GM18511 (cell line): ENCODE measurements at regions not wholly inside any gene's neighbourhood (a gene's known extent, or its start where the extent isn't known, plus 50 kb on each side); places are given as distances from the start of the nearest gene placed in this dataset.

ENCODE experiments used
- ATAC-seq: cut with Tn5 transposase; IDR thresholded peaks from one replicate; pipeline ENCODE4 v1.9.1; 2021; ENCODE audit warnings: mild to moderate bottlenecking, moderate library complexity; ENCODE audit not compliant: unreplicated experiment

DNA sequence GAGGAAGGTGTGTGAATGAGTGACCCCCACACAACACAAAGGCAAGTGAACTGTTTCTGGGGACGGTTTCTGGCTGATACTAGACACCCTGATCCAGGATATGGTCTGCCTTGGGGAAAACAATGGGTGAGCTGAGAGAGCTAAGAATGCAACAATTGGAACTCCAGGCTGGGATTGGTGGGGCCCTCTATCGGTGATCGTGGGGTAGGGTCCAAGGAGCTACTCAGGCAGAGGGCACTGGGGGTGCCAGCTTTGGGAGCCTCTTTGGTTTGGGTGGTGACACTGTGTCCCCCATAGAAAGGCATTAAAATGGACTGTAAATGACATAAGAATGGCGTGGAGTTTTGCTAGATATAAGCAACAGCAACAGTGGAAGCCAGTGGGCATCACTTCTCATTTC lies 439.1 kb downstream of the DMAC1 start:
- ATAC-seq, result no peak

DNA sequence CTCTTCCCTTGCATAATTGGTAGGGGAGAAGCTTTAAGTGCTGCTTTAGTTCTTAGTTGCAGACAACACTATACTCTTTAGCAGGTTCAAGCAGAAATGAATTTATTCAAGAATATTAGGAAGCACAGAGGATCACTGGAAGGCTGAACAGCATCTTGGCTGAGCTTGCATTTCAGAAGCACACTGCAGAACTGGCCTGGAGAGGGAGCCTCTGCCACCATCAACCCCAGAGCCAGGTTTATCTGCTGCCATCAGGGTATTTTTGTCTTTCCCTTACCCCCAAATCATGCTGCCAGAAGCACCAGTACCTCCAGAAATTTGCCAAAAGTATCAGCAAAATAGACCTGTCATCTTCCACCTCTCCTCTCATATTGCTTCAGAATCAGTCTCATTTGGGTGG lies 440.7 kb downstream of the DMAC1 start:
- ATAC-seq, result no peak

DNA sequence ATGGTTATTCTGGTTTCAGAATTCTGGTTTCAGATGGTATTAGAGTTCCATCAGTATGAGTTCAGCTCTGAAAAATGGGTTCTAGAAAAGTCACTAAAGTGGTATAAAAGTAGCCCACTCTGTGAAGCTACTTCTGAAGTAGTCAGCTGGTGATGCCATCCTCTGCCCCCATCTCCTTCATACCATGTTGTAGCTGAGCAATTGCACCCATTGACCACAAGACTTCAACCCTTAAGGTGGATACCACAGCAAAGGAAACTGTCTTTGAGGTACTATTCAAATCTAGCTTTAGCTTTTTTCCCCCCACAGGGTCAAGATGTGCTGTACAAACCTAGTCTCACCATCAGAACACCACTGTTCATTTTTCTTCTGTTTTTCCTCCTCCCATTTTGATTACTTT lies 444.9 kb downstream of the DMAC1 start:
- ATAC-seq, result no peak

DNA sequence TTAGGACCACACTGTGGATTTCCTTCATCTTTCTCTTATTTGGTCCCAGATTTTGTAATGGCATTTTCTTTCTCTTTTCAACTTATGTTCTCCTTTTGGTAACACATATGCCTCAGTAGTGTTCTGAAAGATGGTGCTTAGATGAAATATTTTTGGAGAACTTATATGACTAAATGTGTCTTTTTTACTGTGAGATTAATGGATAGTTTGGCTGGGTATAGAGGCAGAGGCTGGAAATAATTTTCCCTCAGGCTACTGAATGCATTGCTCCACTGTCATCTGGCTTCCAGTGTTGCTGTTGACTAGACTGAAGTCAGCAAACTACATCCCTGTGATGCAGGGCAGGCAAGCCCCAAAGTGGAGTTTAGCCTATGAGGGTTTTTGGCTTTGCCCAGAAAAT lies 450.9 kb downstream of the DMAC1 start:
- no peak for ATAC-seq

DNA sequence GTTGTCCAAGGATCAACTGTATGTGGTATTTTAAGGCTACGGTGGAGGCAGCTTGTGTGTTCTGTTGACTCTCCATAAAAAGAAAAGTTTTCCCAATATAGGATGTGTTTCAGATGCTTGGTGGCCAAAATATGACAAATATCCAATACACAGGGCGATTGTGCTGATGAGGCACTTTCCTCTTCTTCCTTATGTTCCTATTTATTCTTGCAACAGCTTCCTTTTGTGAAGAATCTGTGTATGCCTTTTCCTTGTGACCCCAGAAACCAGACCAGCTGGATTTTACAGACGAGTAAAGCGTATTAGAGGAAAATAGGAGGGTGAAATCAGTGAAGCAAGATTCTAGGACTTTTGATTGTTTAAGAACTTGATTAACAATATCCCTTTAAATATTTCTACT lies 452.0 kb downstream of the DMAC1 start:
- ATAC-seq, result no peak

DNA sequence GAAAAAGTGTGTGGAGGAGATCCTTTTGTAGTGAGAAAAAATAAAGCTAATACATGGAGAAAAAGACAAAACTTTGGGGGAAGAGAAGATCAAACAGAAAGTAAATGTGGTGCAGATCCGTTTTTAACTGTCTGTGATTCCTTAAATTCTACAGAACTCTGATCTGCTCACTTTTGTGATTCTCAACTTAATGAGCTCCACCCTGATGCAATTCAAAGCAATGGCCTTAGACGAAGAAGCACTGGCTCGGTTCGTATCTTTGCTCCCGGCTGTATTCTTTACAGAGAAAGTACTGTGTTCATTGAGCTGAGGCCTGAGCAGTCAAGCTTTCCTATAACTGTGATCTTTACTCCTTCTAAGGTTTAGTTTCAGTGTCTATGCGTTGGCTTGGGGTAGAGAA lies 453.4 kb downstream of the DMAC1 start:
- no peak for ATAC-seq

DNA sequence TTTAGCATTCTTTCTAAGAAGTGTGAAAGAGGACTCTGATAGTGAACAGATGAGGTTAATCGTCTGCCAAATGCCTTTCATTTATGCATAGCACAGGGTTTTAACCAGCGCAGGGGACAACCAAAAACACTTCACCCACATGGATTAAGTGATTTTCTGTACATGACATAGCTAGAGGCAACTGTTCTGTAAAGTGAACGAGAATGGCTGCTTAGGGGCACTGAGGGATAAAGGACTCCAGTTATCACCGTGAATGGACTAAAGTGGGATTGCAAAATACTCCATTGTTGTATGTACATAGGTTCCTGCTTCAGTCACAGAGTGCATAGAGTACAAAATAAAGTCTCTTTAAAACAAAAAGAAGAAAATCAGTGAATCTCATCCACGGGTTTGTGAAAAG lies 456.8 kb downstream of the DMAC1 start:
- no peak for ATAC-seq

DNA sequence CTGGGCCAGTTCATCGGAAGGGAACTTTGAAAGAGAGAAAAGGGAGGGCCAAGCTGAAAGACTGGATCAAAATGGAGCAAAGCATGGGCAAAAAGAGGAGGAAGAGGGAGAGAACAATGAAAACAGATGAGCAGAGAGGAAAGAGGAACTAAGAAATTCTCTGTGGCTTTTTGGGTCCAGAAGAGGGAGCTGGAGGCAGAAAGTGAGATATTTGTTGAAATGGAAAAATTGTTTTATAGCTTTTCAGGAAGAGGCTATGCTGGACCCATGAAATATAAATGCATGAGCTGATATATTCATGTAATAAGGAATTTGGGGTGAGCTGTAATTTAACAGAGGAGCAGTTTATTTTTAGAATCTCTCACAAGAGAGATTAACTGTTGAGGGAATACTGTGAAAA lies 457.3 kb downstream of the DMAC1 start:
- peak; percentile 90 for ATAC-seq

DNA sequence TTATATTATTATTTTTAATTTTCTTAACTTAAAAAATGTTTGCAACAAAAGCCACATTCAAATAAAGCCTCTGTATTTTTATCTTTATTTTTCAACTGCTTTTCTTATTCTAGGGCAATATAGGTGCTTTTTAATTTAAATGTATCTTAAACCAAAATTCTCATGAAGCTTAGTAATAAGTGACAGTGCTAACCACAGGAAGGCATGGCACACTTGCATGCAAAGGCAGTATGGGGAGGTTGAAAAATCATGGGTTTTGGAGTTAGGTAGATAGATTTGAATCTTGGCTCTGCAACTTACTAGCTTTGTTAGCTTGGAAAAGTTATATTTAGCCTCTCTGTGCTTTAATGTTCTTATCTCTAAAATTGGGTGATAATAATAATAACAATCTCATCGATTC lies 458.0 kb downstream of the DMAC1 start:
- peak; percentile 71 for ATAC-seq

DNA sequence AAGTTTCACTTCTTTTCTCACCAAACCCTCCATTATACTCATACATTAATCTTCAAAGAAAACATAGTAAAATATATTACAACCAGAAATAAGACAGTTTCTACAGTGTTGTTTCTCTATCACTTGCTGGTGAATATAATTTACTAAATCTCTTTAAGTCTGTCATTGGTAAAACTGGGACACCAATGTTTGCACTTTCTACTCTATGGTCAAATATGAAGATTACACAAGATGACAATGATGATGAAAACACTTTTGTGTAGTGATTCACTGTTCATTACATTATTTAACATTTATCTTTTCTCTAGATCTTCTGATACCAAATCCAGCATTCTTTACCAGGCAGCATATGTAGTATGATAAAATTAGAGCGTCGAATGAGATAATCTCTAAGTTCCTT lies 459.1 kb downstream of the DMAC1 start:
- ATAC-seq, result no peak

DNA sequence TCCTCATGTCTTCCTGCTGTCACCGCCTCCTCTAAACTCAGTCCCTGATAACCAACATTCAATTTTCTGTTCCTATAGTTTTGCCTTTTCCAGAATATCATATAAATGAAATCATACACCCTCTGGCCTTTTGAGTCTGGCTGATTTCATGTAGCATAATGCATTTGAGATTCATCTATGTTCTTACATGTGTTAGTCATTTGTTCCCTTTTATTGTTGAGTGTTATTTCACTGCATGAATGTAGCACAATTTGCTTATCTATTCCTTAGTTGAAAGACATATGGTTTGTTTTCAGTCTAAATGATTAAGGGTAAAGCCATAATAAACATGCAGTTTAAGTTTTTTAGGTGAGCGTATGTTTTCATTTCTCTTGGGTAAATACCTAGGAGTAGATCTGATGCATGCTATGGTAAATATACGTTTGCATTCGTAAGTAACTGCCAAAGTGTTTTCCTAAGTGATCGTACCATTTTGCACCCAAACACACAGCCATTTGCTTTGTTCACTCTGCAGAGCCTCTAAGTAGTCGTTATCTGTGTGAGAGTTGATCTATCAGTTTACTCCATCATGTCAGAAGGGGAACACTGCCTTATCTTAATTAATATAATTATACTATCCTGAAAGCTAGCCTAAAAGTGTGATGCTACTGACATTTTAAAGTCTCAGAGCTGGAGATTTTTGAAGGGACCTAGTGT lies 460.8 kb downstream of the DMAC1 start:
- no peak for ATAC-seq

DNA sequence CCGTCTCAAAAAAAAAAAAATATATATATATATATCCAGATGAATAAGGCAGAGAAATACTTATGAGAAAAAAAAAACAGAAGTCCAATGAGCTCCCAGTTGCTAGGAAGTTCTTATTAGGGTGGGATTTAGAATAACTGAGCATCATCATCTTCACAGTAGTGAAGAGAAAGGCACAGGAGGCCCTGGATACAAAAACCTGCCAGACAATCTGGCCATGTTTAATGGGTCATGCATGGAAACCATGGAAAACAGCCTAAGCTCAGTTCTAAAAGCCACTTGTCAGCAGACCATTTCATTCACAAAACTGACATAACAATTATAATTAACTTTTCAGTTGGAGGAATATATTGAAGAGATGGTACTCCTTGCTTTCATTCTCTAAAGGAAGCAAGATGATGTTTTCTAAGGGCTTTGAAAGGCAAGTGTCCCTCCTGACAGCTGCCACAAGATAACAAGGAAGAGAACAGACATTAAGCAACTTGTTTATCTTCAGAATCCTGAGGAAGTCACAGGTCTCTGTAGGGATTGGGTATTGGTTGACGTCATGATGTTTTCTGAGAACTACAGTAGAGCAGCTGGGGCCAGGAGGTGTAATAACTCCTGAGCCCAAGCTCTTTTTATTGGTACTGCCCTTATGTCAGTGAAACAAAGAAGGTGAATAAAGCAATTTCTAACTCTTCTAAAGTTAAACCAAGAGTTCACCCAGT lies 463.1 kb downstream of the DMAC1 start:
- ATAC-seq, result no peak

DNA sequence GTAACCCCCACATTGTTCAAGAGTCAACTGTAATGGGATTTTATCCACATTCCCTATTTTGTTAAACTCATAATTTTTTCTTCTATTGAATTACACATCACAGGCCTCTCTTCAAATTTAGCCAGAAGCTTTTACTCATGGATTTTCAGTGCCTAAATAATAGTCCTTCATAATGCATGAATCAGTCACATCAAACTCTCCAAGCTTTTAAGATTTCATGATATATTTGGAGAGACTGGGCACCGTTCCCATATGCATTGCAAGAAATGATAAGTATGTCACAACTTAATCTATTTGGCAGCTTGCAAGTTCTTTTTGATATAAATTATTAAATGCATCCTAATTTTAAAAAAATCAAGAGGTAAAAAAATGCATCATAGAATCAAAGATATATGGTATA lies 465.9 kb downstream of the DMAC1 start:
- no peak for ATAC-seq

DNA sequence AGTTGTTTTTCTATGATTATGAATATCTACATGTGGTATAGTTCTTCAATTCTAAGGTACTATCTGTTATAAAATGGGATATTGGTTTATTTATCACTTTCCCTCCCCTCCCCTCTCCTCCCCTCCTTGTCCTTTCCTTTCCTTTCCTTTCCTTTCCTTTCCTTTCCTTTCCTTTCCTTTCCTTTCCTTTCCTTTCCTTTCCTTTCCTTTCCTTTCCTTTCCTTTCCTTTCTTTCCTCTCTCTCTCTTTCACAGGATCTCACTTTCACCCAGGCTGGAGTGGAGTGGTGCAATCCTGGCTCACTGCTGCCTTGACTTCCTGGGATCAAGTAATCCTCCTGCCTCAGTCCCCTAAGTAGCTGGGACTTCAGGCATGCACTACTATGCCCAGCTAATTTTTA lies 466.8 kb downstream of the DMAC1 start:
- no peak for ATAC-seq

DNA sequence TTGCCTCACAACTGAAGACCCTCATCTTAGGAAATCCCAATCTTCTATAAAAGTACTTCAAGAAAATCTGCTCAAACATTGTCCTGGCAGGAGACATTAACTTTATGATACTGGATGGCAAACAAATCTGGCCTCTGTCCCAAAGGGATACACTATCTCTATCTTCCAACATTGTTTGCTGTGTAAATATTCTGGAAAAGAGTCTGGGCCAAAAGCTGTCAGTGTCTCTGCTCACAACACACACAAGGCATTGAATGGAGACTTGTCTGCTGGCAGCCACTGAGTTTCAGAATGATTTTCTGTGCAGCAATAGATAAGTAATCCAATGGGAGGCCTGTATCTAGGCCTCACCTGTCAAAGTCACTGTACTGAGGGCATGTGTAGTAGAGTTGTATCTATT lies 471.1 kb downstream of the DMAC1 start:
- ATAC-seq, result no peak

DNA sequence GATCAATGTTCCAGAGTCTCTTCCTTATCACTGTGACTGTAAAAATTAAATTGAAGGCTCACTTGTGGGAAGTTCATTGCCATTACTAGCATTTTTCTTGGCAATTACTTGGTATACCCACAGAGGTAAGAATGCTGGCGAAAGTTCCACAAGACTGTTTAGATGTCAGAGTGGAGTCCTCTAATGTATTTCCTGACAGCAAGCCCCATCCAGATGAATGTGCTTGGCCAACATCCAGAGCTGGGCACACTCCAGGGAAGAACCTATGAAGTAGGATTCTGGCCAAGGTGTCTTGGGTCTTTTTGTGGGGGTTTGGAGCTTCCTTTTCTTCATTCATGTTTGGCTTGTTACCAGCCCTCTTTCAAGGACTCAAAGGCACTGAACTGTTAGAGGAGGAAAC lies 473.6 kb downstream of the DMAC1 start:
- ATAC-seq, result no peak

DNA sequence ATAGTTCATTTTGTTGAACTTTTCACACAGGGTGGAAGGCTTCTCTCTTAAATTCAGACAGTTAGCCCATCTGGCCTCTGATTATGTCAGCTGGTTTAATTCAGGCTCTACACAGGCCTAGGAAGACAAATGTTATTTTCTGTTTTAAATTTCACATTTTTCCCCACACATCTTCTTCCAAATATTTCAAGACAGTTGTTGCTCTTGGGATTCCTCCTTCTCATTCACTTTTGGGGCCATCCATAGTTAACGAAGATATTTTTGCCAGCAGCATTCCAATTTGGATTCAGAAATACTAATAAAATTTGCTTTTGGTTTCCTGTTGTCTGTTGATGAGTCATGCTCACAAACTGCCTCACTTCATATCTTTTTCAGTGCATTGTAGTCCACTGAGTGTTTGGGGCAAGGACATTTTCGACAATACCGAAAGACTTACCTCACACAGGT lies 475.4 kb downstream of the DMAC1 start:
- no peak for ATAC-seq

DNA sequence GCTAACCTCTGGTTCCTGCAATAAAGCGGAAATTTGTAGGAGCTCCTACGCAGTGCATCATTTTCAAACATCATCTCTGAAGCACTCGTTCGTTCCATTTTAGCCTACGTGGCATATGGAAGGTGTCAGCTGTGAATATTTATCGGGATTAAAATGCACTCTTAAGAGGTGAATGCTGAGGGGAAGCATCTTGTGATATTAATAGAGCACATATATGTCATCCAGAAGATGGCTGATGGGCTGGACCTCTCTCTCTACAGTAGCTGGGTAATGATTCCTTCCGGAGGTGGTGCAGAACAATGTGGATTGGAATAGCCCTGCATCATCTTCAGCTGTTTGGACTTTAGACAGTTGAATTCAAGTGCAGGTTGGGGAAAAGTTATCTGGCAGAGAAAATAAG lies 478.7 kb downstream of the DMAC1 start:
- no peak for ATAC-seq

DNA sequence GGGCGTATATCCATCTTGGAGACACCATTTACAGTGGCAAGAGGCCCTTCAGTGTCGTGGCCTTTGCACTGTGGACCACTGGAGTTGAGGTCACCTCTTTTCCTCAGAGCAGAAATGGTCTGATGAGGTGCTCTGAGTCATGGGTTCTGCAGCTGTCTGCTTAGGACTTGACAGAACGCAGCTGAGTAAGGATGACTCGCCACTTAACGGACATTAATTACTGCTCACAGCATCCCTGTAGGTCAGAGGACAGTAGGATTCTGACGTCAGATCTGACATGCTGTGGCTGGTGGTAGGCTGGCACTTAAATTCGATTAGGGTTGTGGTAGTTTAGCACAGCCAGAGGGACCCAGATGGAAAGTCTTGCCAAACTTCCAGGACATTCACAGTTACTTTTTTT lies 479.4 kb downstream of the DMAC1 start:
- ATAC-seq, result no peak

DNA sequence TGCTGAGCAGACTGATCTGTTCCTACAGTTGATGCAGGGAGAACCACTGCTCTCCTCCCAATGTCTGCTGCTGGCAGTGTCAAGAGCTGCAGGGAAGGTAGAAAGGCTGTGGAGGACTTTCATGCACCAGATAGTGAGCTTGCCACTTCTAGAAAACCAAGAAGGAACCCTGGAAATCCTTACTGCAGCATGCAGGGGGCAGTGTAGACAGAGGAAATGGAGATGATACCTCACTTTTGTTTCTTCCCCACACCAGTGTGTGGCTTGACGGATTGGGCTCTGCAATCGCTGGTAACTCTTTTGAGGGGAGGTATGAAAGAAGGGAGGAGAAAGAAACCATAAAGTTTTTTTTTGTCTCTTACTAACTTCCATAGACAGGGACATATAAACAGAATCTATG lies 480.7 kb downstream of the DMAC1 start:
- ATAC-seq, result no peak

DNA sequence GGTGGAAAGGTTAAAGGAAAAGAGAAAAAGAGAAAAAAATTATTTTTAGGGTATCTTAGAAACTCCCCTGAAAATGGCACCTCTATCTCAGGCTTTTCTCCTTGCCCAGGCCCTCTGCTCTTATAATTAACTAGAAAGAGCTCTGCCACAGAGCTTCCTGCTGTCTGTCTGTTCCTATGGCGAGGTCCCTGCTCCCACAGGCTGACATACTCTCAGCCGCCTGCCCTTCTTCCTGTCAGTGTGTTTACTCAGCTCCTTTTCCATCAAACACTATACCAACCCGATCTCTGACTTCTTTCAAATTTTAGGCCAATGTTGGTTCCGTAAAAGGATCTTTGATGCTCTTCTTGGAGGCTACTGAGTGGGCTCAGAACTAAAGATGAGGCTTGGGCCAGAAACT lies 482.6 kb downstream of the DMAC1 start:
- no peak for ATAC-seq

DNA sequence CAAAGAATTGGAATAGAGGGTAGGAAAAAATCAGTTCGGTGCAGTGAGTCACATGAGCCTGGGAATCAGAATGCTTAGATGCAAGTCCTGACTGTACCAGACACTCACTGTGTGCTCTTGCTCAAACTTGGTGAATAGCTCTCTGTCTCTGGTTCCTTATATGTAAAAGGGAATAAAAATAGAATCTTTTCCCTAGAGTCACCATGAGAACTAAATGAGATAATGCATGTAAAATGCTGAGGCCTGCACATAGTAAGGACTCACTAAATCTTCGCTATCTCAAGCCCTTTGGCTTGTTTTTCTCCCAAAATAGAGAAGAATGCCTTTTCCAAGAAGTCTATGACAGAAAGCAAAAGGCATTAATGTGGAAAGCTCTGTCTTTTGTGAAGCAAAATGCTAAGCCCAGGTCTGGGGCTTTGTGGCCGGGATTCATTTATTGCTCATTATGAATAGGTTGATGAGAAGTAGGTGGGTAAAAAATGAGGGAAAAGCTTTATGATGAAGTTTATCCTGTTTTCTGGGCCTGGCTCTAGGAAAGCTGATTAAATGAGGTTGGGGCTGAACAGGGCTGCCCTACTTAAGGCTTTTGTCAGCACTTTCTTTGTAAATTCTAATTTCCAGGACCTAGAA lies 483.3 kb downstream of the DMAC1 start:
- no peak for ATAC-seq
